Left lobe of liver (tissue), 2 donors: ENCODE measurements at regions not wholly inside any gene's neighbourhood (a gene's known extent, or its start where the extent isn't known, plus 50 kb on each side); places are given as distances from the start of the nearest gene placed in this dataset.
"Not testable (repeated sequence)": the region's sequence is repeated elsewhere in the genome, so short reads cannot be mapped to it uniquely, and the experiment has no call there.

Source experiments
- ATAC-seq: fragments of 200-7000 bp; cut with Tn5 transposase; one replicate; pipeline ENCODE4 v1.9.1; 2020; ENCODE audit warnings: mild to moderate bottlenecking, moderate library complexity
- DNase-seq: peaks from one replicate; pipeline ENCODE4 v3.0.0-alpha.2; 2020; ENCODE audit warnings: low spot score
- donor health status: DM: no; HTN: no; CAD: no; lungs with moderate emphysema.
- donor health status: DM: no; HTN: yes; CAD: no.

DNA sequence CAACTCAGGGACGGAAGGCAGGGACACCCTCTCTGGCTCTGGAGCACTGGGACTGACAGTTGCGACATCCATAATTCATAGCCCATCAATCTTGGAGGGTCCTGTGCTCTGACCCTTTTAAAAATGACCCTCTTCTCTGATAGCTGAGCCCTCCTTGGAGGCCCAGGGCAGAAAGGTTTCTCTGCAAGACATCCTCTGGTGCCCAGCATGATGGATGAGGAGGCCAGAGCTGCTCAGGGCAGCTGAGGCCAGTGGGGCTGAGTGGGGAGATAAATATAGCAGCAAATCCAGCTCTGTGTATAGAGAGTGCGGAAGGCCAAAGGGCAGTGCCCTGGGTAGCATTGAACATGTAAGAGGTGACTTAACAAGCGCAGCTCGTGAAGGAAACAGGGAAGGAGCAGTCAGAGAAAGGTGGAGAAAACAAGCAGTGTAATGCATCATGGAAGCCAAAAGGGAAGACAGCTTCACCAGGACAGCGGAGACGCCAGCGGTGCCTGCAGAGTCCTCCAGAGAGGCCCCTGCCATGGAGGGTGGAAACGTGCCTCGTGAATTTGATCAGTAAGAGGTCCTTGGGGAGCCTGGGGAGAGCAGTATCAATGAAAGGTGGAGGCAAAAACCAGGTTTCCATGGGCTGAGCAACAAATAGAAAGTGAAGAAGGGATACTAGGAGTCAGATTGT, 50.4 kb upstream of the FMOD start:
- ATAC-seq (no peak), DNase-seq (no peak)

DNA sequence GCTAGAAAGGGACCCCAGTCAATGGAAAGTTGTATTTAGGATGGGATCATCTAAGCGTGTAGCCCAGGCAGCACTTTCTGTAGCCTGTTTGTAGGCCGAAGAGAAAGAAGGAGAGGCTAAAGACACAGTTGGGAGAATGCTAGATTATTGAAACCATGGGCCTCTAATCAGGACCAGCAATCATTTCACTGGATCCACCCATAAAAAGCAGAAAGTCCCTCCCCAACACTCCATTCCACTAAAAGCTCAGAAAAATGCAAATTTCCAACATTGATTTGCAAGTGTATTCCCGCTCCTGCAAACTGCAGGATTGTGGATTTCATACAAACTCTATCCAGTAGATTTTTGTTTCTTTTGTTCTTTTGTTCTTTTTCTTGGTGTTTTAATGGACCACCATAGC, 51.2 kb upstream of the FMOD start:
- DNase-seq (no peak), ATAC-seq (no peak)

- DNase-seq (no peak), ATAC-seq (no peak)
Measured at GRCh38 chr1:203402629-203403337, 51.9 kb upstream of the FMOD start.

DNA sequence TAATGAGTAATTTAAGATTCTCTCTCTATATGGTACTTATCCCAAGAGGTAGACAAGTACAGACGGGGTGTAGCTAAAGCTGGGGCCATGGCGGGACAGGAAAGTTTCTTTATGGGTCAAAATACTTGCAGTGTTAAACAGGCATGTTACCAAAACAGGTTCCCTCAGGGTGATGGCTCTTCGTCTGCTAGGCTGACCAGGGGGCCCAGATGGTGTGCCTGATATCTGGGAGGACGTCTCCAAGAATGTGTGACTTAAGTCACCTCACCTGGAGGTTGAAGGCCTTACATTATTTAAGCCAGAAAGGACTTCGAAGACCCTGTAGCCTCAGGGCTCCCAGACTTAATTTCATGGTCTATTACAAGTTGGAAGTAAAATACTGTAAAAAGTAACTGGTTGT, 52.7 kb upstream of the FMOD start:
- ATAC-seq, result no peak
- no peak for DNase-seq

DNA sequence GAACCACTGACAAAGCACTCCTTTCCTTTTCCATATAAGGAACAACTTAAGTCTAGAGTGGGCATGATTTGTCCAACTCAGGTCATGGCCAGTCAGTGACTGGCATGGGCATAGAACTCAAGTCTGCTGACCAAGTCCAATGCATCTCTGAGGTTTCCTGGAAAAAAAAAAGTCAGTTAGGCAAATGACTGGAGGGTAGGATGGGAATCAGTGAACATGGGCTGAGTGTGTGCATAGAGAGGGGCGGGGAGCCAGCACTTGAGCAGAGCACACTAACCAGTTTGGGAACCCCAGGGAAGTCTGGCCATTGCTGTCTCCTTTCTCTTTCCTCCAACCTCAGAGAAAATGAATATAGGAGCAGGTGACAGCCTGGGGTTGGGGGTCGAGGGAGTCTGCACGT, 53.6 kb upstream of the FMOD start:
- no peak for ATAC-seq

GRCh38 chr1:203405703-203406438, 54.9 kb upstream of the FMOD start:
- no peak for ATAC-seq
- DNase-seq, result no peak

More for the DNA sequence above, 53.6 kb upstream of the FMOD start:
- DNase-seq, result no peak

- no peak for DNase-seq
- ATAC-seq, result peak; percentile 15
Measured at GRCh38 chr1:203406446-203407045, 55.6 kb upstream of the FMOD start.

DNA sequence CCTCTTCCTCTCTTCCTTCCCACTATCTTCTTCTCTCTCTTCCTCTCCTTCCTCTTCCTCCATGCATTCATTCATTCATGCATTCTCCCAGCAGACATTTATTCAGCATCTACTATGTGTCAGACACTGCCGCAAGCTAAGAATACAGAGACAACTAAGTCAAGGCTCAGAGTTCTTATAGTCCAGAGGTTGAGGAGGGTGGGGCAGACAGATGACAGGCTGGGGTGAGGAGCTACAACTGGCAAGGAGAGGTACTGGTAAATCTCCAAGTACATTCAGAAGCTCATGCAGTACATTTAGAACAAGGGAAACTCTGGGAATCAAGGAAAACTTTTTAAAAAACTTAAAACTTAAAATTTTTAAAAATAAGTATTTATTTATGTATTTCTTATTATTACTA, 56.4 kb upstream of the FMOD start:
- no peak for DNase-seq
- ATAC-seq, result no peak

- peak; percentile 47 for ATAC-seq
- DNase-seq, result no peak
Measured at GRCh38 chr1:203408486-203409481, 57.9 kb upstream of the FMOD start.

DNA sequence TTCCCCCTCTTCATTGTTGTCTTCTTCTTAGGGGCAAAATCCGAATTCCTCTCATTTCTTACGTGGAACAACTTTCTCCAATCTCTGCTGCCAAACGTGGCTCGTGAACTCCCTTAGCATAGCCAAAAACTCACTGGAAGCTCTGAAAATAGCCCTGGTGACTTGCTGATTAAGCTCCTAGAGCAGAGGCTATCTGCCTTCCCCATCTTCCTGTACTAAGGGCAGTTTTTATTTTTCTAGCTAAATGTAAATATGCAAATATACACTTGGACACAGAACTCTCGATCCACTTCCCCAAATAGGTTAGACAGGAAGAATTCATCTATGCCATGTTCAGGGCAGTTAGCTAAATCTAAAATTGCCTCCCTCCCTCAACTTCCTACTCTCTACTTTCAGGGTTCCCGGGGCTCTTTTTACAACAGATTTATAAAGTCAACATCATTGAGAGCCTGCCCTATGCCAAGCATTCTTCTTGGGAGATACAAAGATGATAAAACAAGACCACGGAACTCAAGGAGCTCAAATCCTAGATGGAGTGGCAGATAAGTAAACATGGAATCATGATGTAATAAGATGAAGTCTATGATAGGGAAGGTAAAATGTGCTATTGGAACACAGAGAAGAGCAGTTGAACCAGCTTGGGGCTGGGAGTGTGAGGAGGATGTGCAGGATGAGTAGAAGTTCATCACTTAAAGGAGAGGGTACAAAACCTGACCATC, 59.4 kb upstream of the FMOD start:
- DNase-seq, result no peak
- no peak for ATAC-seq

- DNase-seq, ATAC-seq: not testable (repeated sequence)
Measured at GRCh38 chr1:203411431-203411830, 60.5 kb upstream of the FMOD start.

GRCh38 chr1:203419558-203419957, 56.0 kb upstream of the PRELP start:
- ATAC-seq (no peak), DNase-seq (no peak)

GRCh38 chr1:203420263-203420662, 55.3 kb upstream of the PRELP start:
- ATAC-seq (no peak), DNase-seq (no peak)

- no peak for DNase-seq
- ATAC-seq, result no peak
Measured at GRCh38 chr1:203421246-203421645, 54.4 kb upstream of the PRELP start.

DNA sequence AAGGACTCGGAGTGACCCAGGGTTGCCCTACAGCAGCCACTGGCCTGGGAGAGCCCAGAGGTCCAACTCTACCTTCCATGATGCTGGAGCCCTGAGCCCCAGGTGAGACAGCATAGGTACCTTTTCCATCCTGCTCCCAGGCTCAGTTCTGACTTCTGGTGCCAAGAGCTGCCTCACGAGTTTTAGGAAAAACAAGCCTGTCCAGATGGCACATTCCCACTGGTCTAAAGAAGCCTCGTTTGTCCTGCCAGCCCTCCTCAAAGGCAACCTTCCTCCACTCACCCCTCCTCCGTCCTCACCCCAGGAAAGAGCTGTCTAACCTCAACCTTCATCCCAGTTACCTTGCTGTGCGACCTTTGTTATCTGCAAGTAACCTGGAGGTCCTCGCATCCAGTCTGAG, 53.5 kb upstream of the PRELP start:
- no peak for ATAC-seq
- no peak for DNase-seq

- DNase-seq (no peak), ATAC-seq (no peak)
Measured at GRCh38 chr1:203422656-203423055, 53.0 kb upstream of the PRELP start.

DNA sequence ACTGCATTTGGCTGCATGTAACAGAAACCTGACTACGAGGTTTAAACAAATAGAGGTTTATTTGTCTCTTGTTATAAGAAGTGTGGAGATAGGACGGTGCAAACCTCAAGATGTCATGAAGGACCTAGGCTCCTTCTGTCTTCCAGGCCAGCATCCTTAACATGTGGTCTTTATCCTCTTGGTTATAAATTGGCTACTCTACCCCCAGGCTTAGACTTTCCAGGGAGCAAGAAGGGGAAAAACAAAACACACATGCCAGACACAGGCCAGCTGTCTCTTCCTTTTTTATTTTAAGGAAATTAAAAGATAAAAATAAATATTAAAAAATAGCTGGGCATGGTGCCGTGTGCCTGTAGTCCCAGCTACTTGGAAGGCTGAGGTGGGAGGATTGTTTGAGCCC, 51.3 kb upstream of the PRELP start:
- ATAC-seq, result no peak

GRCh38 chr1:203424861-203425662, 50.5 kb upstream of the PRELP start:
- ATAC-seq (no peak), DNase-seq (no peak)

More for the DNA sequence above, 51.3 kb upstream of the PRELP start:
- DNase-seq, result no peak

- ATAC-seq (no peak), DNase-seq (no peak)
Measured at GRCh38 chr1:203425663-203425975, 50.0 kb upstream of the PRELP start.
